ENCODE measurements at regions not wholly inside any gene's neighbourhood (a gene's known extent, or its start where the extent isn't known, plus 50 kb on each side); places are given as distances from the start of the nearest gene placed in this dataset.

GRCh38 chr3:109392293-109392692 is 54.9 kb upstream of the DPPA4 start:
- Mint-ChIP-seq H3K4me1 (peaks cover 25% of the 10 kb centered on the region), H3K27me3 (ENCODE audit: low read depth) (no peaks in the 10 kb centered on the region), H3K36me3 (ENCODE audit: low read depth) (no peaks in the 10 kb centered on the region), H3K27ac (ENCODE audit: unreplicated experiment) (no peak overlapping the region), H3K9me3 (no peaks in the 10 kb centered on the region), H3K4me3 (no peak overlapping the region)
- no peak for DNase-seq (ENCODE audit: low read depth, low spot score)
- TF ChIP-seq CTCF (conservative IDR thresholded peaks at IDR 0.05) = no peak

GRCh38 chr3:109387621-109388020 is 50.3 kb upstream of the DPPA4 start:
- Mint-ChIP-seq H3K4me3 (no peak overlapping the region), H3K9me3 (no peaks in the 10 kb centered on the region)

GRCh38 chr3:109387201-109387600 is 49.9 kb upstream of the DPPA4 start:
- no peak for DNase-seq (ENCODE audit: low read depth, low spot score)
- Mint-ChIP-seq H3K9me3 (no peaks in the 10 kb centered on the region), H3K27me3 (ENCODE audit: low read depth) (no peaks in the 10 kb centered on the region), H3K36me3 (ENCODE audit: low read depth) (no peaks in the 10 kb centered on the region), H3K4me3 (no peak overlapping the region), H3K27ac (ENCODE audit: unreplicated experiment) (no peak overlapping the region), H3K4me1 (peaks cover 19% of the 10 kb centered on the region)
- TF ChIP-seq CTCF (conservative IDR thresholded peaks at IDR 0.05) = no peak

More at GRCh38 chr3:109387621-109388020, 50.3 kb upstream of the DPPA4 start:
- Mint-ChIP-seq H3K27me3 (ENCODE audit: low read depth) (no peaks in the 10 kb centered on the region), H3K4me1 (peaks cover 21% of the 10 kb centered on the region), H3K36me3 (ENCODE audit: low read depth) (no peaks in the 10 kb centered on the region), H3K27ac (ENCODE audit: unreplicated experiment) (no peak overlapping the region)
- no peak for DNase-seq (ENCODE audit: low read depth, low spot score)
- TF ChIP-seq CTCF (conservative IDR thresholded peaks at IDR 0.05) = no peak

Measured in neural crest cell (in vitro differentiated cells).